ENCODE measurements at regions not wholly inside any gene's neighbourhood (a gene's known extent, or its start where the extent isn't known, plus 50 kb on each side); places are given as distances from the start of the nearest gene placed in this dataset.
"Not testable (repeated sequence)": the region's sequence is repeated elsewhere in the genome, so short reads cannot be mapped to it uniquely, and the experiment has no call there.

- no peak for DNase-seq (ENCODE audit: low read depth in 3 of 3, low spot score in 2 of 3)
Observed at GRCh38 chr21:35511696-35512162, 462.6 kb upstream of the RUNX1 start.

DNA sequence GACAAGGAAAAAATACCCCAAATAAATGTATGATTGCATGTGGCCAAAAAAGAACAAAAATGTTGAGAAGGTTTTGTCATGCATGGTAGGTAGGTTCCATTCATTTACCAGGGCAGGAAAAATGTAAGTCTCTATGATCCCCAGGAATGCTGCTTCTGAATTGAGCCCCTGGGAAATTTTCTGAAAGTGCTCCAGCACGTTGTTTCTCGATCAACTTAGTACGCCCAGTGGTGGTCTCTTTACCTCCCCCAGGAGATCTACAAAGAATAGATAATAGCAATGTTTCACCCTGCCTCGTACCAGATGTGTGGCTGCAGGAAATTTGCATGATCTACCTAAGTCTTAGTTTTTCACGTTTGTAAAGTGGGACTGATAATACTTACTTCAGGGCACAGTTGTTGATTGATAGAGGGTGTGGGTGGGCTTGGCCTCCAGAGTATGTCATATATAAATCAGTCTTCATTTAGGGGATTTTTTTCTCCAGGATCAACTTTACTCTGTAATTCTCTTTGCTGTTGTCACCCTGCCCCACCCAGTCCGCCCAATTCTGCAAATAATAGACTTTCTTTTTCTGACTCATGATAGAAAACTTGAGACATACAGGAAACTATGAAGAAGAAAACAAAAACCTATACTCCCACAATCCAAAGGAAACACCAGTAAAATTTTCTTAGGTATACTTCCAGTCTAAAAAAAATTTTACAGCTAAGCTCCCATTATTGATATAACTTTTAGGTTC, 462.0 kb upstream of the RUNX1 start:
- DNase-seq (ENCODE audit: low read depth in 3 of 3, low spot score in 2 of 3): no peak

DNA sequence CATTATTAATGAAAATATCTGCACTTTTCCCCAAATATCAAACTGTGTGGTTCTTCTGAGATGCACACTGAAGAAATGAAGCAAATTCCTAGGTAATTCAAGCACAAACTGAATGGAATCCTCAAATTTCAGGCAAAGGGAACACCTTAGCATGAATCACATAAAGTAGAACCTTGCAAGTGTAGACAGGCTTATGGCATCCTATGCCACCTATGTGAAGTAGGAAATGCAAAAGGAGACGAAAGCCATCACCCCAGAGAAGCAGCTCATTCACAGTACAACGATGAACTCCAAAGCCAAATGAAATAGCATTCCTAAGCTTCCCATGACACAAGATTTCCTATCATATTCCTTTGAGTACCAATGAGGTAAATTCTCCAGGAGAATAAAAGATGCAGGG, 461.2 kb upstream of the RUNX1 start:
- DNase-seq (ENCODE audit: low read depth in 3 of 3, low spot score in 2 of 3): no peak

DNA sequence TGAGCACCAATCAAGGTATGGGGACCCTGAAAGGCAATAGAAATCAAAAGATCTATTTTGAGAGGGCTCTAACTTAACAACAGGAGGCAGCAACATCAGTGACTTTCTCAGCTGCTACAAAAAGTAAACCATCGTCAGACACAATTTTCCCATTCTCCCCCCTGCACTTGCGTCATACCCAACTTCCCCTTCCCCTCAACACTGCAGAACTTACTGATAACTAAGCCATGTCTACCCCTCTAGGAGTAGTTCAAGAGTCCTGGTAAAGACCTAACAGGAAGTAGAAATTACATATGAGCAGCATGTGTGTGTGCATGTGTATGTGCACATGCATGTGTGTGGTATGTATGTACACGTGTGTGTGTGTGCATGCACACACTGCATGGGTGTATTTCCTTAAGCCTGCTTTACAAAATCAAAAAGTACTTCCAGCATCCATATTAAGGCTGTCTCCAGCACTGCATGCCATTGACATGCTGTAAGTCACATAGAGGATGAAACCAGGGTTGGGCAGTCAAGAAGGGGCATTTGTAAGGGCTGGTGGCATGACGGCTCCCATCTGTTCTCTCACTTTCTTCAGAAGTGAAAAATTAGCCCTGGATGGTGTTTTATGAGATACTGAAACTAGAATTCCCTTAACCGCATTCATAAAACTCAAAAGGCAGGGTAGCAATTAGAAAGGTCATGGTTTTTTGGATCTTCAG, 460.1 kb upstream of the RUNX1 start:
- no peak for DNase-seq (ENCODE audit: low read depth in 3 of 3, low spot score in 2 of 3)

- DNase-seq (ENCODE audit: low read depth in 3 of 3, low spot score in 2 of 3): no peak
Observed at GRCh38 chr21:35508139-35508888, 459.2 kb upstream of the RUNX1 start.

- no peak for DNase-seq (ENCODE audit: low read depth in 3 of 3, low spot score in 2 of 3)
Observed at GRCh38 chr21:35507181-35507759, 458.2 kb upstream of the RUNX1 start.

DNA sequence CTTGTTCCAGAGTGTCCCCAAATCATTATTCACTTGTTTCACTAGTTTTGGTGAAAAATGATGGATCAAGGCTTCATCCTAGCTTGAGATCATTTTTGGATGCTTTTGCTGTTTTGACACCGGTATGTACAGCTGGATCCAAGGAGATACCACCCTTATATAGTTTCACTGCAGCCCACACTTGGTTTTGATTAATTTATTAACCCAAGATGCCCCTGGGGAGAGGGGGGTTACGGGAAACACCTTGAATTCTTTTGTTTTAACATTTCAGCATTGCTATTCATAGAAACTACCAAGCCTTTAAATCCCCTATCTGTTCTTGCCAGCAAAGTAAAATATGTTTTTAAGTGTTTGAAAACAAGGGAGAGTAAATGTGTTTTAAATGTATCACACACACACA, 457.7 kb upstream of the RUNX1 start:
- DNase-seq (ENCODE audit: low read depth in 3 of 3, low spot score in 2 of 3): no peak

DNA sequence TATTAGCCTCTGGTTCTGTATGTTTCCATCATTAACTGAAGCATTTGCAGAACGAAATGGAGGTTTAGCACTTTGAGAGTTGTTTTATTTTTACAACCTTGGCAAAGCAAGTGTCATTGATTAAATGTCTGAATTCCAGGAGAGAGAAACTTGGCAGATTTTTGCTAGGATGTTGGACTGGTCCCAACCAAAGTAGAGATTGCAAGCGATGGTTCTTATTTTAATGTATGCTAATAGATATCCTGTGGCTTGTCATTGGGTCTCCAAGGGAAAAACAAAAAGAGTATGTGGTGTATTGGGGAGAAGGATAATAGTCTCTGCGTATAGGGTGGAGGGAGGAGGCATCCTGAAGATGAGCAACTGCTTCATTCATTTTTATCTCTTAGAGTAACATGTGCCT, 457.2 kb upstream of the RUNX1 start:
- no peak for DNase-seq (ENCODE audit: low read depth in 3 of 3, low spot score in 2 of 3)

- no peak for DNase-seq (ENCODE audit: low read depth in 3 of 3, low spot score in 2 of 3)
Observed at GRCh38 chr21:35504951-35505466, 455.9 kb upstream of the RUNX1 start.

DNA sequence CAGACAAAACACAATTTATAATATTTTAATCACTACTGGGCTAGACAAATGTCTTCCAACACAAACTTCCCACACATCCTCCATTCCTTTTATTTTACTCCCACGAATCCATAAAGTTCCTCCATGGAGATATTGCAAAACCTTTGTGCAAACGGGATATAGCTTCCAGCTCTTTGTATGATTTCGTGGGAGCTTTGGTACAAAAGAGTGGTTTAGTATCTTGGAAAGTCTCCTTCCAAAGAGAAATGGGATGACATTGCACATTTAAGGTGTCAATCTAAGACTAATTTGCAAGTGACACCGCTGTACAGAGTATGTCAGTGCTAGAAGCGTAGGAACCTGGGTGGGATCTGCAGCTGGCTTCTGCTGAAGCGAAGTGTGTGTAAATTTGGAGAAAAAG, 455.2 kb upstream of the RUNX1 start:
- no peak for DNase-seq (ENCODE audit: low read depth in 3 of 3, low spot score in 2 of 3)

GRCh38 chr21:35503671-35504070, 454.6 kb upstream of the RUNX1 start:
- no peak for DNase-seq (ENCODE audit: low read depth in 3 of 3, low spot score in 2 of 3)

DNA sequence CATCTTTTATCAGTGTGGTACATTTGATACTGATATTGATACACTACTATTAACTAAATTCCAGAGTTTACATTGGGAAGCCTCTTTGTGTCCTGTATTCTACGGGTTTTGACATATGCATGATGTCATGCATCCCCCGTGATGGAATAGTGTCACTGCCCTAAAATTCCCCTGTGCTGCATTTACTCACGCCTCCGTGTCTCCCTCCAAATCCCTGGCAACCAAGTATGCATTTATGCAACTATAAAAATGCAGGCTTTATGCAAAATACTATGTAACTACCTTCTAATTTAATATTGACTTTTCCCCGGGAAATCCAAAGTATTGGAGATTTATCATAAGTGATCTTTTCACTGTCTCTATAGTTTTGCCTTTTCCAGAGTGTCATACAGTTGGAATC, 453.7 kb upstream of the RUNX1 start:
- DNase-seq (ENCODE audit: low read depth in 3 of 3, low spot score in 2 of 3): no peak

GRCh38 chr21:35497522-35497921, 448.4 kb upstream of the RUNX1 start:
- DNase-seq (ENCODE audit: low read depth in 3 of 3, low spot score in 2 of 3): not testable (repeated sequence)

DNA sequence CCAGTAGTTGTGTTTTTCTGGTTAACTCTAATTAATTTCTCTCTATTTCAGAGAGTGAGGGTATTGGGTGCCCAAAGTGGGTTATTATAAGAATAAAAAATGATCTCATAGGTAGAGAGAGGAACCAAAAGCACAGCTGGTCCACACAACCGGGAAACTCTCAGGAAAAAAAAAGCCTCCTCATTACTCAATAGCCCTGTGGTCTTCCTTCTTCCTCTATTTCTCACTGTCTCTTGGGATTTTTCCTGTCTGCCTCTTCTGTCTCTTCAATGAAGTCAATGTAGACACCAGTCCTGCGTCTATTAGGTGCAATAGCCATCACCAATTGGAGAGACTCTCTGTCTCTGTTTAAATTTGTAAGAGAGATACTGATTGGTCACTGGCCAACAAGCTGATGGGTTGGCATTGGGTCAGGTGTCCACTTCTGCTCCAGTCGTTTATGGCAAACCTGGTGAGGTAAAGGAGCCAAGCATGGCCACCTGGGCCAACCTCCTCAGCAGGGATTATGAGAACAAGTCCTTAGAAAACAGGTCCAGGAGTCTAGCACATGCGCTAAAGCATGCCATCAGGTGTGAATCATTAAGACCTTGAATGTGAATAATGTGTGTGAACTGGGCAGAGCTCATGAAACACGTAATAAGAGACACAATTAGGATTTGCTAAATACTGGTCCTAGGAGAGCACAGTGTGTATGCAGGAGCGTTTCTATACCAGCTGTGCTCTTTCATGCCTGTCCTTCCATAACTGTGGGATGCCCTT, 443.0 kb upstream of the RUNX1 start:
- no peak for DNase-seq (ENCODE audit: low read depth in 3 of 3, low spot score in 2 of 3)

- no peak for DNase-seq (ENCODE audit: low read depth in 3 of 3, low spot score in 2 of 3)
Observed at GRCh38 chr21:35491114-35491513, 442.0 kb upstream of the RUNX1 start.

- no peak for DNase-seq (ENCODE audit: low read depth in 3 of 3, low spot score in 2 of 3)
Observed at GRCh38 chr21:35489389-35489980, 440.4 kb upstream of the RUNX1 start.

GRCh38 chr21:35488946-35489345, 439.8 kb upstream of the RUNX1 start:
- no peak for DNase-seq (ENCODE audit: low read depth in 3 of 3, low spot score in 2 of 3)

DNA sequence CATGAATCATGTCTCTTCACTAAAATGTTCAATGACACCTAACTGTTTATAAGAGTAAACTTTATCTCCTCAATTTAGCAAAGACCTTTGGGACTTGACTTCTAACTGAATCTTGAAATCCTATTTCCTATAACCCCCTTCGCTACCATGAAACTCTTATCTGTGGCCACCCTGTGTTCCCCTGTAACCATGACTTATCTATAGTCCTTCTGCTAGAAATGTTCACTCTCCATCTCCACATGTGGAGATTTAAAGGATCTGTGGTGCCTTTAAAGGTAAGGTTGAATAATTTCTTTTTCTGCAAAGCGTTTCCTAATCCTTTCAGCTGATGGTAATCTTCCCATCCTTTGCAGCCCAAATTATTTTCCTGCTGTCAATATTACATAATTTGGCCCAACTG, 436.3 kb upstream of the RUNX1 start:
- no peak for DNase-seq (ENCODE audit: low read depth in 3 of 3, low spot score in 2 of 3)

GRCh38 chr21:35484851-35485250, 435.7 kb upstream of the RUNX1 start:
- no peak for DNase-seq (ENCODE audit: low read depth in 3 of 3, low spot score in 2 of 3)

GRCh38 chr21:35484032-35484431, 434.9 kb upstream of the RUNX1 start:
- no peak for DNase-seq (ENCODE audit: low read depth in 3 of 3, low spot score in 2 of 3)

All from right renal cortex interstitium (tissue), 3 donors.